HG03175 (cell line): ENCODE measurements at regions not wholly inside any gene's neighbourhood (a gene's known extent, or its start where the extent isn't known, plus 50 kb on each side); places are given as distances from the start of the nearest gene placed in this dataset.

Experiments
- ATAC-seq: cut with Tn5 transposase; IDR thresholded peaks from one replicate; pipeline ENCODE4 v1.9.1; 2021; ENCODE audit warnings: mild to moderate bottlenecking, moderate library complexity; ENCODE audit not compliant: unreplicated experiment

DNA sequence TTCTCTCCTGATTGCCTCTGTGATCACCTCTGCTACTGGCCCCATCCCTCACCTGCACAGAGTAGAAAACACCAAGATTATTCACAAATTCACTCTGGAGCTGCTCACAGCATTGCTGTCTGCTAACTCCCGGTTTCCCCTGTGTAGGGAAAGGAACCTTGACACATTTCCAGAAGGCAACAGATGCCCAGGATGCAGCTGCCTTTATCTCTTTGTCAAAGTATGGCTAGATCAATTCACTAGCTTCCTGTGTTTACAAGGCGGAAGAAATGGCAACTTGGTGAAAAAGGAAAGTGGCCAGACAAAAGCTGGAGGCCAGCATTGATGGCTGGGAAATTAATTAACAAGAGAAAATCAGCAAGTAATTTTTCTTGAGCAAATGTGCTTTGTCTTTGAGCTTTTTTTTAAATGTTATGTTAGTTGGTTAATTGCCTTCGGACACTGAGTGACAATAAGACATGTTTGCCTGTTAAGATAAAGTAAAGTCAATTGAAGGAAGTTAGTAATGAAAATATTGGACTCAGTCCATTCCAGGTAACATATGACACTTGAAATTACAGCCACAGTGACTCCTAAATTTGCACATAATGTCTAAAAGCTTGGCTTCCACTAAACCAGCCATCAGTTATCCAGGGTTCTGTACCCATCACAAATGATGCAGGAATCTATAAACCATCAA lies 394.6 kb upstream of the IL12A start:
- ATAC-seq = no peak

DNA sequence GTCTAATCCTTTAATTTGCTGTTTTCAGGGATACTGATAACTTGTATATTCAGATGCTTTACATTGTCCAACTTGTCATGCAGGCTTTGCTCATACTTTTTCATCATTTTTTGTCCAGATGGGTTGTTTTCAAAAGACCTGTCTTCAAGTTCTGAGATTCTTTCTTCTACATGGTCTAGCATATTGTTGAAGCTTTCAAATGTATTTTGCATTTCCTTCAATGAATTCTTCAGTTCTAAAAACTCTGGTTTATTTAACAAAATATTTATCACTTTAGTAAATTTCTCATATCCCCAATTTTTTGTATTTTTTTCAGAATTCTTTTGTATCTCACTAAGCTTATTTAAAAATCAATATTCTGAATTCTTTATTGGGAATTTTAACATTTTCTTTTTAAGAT lies 388.3 kb upstream of the IL12A start:
- no peak for ATAC-seq

DNA sequence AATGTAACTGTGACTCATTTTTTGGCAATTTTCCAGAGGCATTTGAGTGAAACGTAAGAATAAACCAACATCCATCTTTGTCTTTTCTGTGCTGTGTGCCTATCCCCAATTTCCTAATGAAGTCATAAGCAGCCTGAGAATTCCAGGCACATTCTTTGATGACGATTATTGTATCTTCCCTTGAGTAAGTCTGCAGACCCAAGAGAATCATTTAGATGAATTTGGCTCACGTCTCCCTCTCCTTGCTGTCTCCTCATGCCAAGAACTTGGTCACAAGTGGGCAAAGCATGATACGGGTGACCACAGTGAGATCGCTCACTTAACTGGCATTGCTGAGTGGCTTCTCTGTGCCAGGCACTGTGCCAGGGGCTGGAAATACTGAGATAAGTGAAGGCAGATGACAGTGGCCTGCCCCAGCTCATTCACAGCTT lies 384.5 kb upstream of the IL12A start:
- ATAC-seq = no peak

DNA sequence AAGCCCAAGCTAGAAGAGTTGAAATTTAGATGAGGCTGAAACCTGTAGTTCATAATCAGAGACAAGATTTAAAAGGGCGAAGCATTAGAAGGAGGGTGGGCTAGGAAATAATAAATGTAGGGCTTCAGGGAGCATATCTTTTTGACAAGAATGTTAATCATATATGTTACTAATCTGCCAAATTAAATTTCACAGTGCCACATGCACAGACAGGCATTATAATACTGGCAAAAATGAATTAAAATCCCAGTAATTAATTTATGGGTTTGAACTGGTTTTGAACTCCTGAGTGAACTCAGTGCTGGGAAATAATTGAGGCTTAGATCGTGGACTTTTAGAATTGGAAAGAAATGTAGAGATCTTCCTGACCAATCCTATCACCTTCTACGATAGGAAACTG lies 383.5 kb upstream of the IL12A start:
- no peak for ATAC-seq

DNA sequence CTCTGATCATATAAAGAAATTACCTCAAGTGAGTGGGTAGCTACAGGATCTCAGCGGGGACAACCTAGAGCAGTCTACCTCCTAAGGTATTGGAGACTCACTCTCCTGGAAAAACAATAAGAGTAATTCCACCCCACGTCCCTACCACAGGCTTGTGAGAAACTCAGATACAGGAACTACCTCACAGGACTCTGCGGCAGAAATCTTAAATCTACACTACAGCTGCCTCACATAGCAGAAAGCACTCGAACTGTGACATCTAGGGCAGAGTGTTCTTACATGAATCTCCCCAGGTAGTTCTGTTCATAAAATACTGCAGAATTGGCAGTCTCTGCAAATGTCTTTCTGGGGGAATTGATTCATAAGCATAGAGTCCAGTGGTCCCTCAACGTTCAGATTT lies 382.9 kb upstream of the IL12A start:
- no peak for ATAC-seq

DNA sequence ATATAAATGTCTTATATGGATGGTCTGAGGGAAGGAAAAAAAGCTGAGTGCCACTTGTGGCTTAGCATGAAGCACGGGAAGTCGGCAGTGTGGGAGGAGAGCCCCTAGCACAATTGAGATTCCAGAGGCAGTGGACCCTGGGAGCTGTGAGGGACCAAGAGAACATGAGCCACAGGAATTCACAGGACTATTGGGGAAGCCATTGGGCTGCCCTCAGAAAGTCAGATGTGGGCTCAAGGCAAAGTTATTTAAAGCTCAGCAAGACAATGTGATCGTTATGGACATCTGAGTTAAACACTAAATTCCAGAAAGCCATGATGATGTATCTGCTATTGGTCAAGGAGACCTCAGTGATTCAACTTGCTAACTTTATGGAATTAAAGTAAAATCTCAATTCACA lies 380.8 kb upstream of the IL12A start:
- ATAC-seq = no peak

DNA sequence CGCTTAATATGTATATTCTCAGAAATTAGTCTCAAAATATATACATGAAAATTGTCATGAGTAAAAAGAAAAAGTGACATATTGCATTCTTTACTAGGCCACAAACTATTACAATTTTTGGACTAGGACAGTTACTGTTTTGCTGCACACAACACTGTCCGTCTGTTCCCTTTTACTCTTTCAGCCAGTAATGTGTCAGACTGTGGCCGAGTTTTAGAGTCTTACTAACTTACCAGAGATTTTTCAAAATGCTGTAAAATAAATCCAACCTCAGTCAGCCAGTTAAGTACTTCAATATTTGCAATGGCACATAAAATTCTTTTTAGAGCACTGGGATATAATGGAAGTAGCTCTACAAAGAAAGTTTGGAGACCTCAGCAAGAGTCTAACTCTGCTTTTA lies 380.3 kb upstream of the IL12A start:
- no peak for ATAC-seq

DNA sequence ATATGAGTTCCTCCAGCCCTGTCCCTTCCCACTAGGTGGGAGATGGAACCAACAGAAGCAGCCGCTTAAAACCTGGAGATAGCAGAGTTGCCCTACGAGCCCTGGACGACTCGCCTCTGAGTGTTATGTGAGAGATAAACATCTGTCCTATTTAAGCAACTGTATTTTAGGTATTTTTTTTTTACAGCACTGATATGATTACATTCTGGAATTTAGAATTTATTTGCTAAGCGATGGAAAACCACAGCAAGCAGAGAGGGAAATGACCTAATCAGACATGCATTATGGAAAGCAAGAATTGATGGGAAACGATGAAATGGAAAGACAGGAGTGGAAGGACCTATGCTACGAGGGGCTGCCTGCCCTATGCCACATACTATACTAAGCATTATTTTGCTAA lies 379.0 kb upstream of the IL12A start:
- ATAC-seq = no peak

DNA sequence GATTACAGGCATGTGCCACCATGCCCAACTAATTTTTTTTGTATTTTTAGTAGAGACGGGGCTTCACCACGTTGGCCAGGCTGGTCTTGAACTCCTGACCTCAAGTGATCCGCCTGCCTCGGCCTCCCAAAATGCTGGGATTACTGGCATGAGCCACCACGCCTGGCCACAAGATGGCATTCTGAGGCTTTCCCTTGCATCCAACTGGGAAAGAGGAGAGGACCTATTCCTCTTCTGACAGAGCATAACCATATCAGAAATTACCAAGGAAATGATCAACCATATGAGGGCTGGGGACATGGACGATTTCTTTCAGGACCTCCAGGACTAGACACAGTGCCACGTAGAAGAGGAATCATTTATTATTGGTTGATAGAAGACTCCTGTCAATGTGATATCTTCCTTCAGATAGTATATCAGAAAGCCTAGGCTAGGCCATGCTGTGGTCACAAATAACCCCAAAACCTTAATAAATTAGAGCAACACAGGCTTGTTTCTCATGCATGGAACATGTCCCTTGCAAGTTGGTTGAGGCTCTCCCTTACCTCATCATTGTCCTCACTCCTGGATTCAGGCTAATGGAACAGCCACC lies 372.3 kb upstream of the IL12A start:
- no peak for ATAC-seq

DNA sequence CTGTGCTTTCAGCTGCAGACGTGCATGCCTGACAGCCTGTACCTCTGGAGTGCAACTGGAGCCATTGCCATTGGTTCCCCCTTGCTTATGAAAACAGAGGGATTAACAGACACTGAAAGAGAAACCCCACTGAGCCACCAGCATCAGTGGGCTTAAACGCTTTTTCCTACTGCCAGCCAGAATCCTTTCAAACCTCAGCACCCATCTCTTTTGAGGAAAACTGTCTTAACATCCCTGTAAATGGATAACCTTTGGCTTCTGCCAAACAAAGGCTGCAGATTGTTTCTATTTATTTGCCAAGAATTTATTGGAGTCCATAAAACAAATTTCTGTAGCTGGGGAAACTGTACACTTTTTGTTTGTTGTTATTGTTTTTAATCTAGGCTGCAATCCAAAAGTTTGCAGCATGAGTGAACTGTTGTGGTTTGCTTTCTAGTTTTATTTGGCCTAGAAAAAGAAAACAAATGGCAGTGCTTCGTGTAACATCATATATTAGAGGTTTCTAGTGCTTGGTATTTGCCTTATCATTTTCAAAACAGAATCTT lies 369.2 kb upstream of the IL12A start:
- ATAC-seq = no peak

DNA sequence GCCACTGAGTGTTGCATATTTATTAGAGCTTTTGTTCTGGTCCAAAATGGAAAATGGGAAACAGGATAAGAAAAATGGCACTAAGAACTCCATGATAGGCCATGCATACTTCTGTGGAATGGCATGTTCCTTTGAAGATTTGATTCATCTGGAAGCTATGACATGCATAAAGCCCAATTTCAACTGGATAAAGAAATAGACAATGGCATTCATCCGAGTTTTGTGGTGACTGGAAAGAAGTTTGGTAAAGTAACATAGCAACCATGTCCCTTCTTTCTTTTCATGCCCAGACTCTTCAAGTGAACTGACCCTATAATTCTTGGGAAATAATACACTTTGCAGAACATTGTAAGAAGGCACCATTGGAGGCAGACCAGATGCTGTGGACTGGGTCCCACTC lies 368.4 kb upstream of the IL12A start:
- ATAC-seq = no peak

DNA sequence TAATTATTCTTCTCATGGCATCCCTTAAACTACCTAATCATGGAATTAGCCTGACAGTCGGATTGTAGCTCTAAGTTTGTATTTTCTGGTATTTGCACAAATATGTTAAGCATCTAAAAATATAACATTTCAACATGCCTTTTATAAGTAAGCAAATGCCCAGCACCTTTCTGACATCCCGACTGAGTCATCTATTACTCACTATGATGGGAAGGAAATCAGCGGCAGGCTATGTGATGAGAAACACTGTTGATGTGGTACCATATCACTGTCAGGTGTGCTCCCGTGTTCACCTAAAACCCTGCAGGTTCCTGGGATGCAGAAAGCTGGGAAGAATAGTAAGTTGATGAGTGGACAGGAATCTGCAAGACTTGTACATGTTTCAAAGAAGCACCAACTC lies 367.8 kb upstream of the IL12A start:
- no peak for ATAC-seq

DNA sequence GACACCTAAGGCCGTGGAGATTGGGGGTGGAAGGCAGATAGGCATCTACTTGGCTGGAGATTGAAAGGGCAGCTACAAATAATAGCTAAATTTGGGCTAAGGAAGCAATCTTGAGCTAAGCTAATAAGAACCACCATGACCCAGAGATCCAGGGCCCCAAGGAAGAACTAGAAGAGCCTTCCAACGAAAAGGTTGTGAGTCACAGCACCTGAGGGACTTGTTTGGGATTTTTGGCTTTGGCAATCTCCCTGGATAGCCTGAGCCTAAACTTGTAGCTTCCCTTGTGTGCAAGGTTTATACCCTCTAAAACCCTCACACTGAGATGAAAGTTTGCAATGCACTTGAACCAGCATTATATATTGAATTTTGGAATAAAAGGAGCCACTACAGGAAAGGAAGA lies 364.0 kb upstream of the IL12A start:
- ATAC-seq = no peak

DNA sequence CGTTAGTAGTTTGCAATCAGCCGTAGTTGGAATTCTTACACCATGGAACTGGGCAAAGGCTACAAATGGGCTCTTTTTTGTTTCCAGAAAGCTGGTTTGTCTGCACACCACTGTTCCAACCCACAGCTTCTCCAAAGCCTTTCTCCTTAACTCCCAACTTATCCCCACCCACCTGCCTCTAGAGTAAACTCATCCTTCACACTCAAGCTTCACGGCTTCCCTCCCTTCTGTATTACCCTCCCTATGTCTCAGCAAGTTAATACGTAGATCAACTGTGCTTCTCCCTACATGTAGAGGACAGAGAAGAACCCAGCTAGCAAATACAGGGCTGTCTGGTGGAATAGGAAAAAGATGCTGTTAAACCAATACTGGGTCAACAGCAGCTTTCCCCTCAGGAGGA lies 363.0 kb upstream of the IL12A start:
- ATAC-seq = no peak

DNA sequence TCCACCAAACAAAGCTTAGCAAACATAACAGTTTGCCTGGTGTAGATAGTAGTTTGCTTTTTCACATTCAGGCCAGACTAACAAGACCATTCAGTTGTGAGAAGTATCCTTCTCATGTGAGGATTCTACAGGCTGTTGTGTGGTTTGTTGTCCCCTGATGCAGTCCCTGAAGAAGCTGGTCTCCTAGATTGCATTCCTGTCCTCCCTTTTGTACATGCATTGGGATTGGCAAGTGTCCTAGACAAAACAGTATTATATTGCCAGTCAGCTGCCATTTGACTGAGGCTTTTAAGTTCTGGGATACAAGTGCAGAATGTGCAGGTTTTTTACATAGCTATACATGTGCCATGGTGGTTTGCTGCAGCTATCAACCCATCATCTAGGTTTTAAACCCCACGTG lies 362.0 kb upstream of the IL12A start:
- no peak for ATAC-seq

DNA sequence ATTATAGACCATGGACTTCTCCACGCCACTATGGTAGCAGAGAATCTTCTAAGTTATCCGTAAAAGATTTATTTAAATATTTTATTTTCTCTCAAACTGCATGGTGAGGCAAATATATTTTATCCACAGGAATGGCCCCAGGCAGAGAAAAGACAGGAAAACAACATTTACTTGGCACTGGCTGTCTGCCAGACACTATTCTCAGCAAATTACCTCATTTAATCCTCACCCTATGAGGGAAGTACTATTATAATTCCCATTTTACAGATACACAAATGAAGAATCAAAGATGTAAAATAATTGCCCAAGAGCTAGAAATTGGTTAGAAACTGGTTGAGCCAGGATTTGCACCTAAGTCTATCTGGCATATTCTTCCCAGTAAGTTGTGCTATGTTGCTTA lies 361.4 kb upstream of the IL12A start:
- ATAC-seq = no peak

DNA sequence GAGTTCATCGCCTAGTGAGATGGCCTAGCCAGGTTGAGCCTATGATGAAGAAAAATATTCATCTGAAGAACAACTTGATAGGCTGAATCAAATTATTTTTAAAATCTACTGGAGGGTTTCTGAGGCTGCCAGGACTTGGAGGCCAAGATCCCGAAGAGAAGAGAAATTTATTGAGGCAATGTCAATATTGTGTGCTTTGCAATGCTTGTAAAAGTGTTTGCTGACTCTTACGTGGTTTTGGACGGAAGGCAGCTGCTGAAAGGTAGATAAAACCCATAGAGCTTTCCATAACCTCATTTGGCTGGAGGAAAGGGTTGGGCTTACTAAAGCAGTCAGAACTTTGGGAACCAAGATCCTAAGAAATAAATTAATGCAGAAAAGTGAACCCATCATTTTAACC lies 361.0 kb upstream of the IL12A start:
- ATAC-seq = no peak

DNA sequence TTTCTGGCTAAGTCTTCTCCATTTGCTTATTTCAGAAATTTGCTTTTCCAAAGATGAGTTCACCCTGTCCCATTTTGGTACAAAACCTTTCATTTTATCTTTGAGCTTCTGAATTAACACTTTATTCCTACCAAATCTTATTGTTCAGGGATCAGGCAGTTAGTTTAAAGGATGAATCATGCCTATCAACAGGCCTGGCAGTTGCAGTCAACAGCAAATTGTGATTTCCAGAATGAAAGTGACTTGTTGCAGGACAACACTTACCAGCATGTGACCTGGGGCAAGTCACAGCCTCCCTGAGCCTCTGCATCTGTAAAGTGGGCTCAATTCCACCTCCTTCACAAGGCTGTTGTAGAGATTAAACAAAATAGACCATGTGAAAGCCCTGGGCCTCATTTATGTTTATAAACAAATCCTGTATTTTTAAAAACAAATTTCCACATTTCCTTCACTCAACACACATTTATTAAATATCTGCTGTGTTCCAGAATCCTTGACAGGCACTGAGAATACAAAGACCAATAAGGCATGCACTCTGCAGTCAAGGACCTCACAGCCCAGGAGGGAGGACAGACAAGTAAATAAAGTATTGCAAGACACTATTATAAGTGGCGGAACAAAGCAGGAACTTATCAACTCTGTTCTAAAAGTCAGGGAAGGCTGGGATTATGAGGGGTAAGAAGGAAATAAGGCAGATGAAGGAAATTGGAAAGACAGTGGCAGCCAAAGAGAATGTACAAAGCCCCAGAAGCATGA lies 359.1 kb upstream of the IL12A start:
- no peak for ATAC-seq

DNA sequence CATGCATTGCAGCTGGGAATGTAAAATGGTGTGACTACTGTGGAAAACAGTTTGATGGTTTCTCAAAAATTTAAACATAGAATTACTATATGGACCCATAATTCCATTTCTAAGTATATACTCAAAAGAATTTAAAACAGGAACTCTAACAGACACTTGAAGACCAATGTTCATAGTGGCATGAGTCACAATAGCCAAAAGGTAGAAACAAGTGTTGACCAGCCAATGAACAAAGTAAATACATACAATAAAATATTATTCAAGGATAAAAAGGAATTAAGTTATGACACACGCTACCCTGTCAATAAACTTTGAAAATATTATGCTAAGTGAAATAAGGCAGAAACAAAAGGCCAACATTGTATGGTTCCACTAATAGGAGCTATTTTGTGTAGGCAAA lies 357.4 kb upstream of the IL12A start:
- ATAC-seq = no peak

DNA sequence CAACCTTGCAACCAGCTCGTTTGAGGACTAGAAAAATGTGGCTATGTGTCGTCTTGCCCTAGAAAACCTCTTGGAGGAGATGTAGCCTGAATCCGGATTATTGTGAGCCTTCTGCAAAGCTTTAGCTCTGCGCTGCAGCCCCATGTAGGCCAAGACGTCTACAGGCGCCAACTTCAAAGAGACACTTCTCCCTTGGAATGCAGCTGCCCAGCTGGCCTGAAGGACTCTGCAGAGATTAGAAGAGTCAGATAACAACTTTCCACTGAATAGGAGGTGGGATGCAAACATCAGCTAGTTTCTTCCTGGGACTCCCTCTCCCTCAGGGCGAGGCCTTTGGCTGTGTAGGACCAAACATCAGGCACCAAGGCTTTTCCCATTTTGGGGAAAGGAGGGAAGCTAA lies 356.5 kb upstream of the IL12A start:
- ATAC-seq = no peak

DNA sequence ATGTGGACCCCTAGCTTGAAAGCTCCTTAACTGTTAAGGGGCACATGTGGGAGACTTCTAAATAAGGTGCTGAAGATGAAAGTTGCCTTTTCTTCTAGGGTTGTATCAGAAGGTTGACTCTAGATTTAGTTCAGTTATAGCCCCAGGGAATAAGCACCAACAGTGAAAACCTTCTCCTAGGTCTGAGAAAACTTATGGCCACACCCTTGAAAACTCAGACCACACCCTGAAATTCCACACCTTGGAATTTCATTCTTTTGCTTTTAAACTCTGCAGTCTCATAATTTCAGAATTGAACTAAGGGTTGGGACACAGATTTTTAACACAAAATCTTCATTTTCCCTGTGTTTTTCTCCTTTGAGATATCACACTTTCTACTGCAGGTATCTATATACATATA lies 355.8 kb upstream of the IL12A start:
- no peak for ATAC-seq

DNA sequence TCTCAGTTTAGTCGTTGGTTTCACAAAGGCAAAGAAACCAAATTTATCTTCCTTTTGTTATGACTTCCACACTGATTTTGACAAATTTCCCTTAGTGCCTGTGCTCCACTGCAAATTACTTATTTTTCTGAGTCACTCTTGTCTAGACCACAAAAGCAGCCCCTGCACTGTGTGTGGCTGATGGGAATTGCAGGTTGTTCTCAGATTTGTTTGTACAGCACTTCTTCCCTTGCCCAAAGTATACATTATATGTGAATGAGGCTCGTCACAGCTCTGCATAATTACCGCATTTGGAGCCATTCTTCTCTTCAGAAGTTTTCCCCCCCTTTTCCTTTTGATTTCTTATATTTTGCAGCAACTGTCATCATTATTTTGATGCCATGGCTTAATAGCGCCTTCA lies 354.2 kb upstream of the IL12A start:
- no peak for ATAC-seq
